Panc1 (cell line): ENCODE measurements at regions not wholly inside any gene's neighbourhood (a gene's known extent, or its start where the extent isn't known, plus 50 kb on each side); places are given as distances from the start of the nearest gene placed in this dataset.

Source experiments
- ATAC-seq: fragments of 200-7000 bp; cut with Tn5 transposase; 2 replicates; pipeline ENCODE4 v1.9.1; 2020; ENCODE audit warnings: mild to moderate bottlenecking, moderate library complexity
- BruUV-seq: library from RNA; stranded (reverse); fragments of 400-500 nt; replicated peaks from 2 replicates; lab custom pipeline; 2021; lab: Mats Ljungman, UMichigan
- CTCF ChIA-PET: fragments of 300-600 bp; sonication (Branson Sonifier 250); formaldehyde crosslinking; loops from one replicate; lab custom pipeline; 2022; ENCODE audit warnings: antibody characterized with exemption; lab: Charles Lee
- POLR2A ChIA-PET: fragments of 300-600 bp; sonication (Branson Sonifier 250); formaldehyde crosslinking; loops from one replicate; lab custom pipeline; 2022; ENCODE audit warnings: antibody characterized with exemption; lab: Charles Lee
- DNase-seq: peaks from one replicate; pipeline ENCODE4 v3.0.0-alpha.2; 2010; ENCODE audit warnings: low read depth, low spot score
- H3K27ac ChIP-seq: 2 replicates; pipeline ENCODE4 v1.5.1; 2011; ENCODE audit warnings: mild to moderate bottlenecking, low read length, inconsistent platforms
- H3K27me3 ChIP-seq: fragments of 200-500 bp; sonication (Bioruptor generic); 2 replicates; pipeline ENCODE4 v1.6.0; 2014; ENCODE audit warnings: low read length, inconsistent platforms; ENCODE audit not compliant: control insufficient read depth, insufficient read depth
- H3K36me3 ChIP-seq: fragments of 200-500 bp; sonication (Bioruptor generic); 2 replicates; pipeline ENCODE4 v1.5.1; 2014; ENCODE audit warnings: inconsistent platforms, mild to moderate bottlenecking, low read length, moderate library complexity; ENCODE audit not compliant: control insufficient read depth, insufficient read depth
- H3K4me1 ChIP-seq: 2 replicates; pipeline ENCODE4 v1.5.1; 2011; ENCODE audit warnings: inconsistent platforms, mild to moderate bottlenecking, low read length, moderate library complexity; ENCODE audit not compliant: control insufficient read depth, insufficient read depth
- H3K4me3 ChIP-seq, 2 experiments: 2 replicates each; pipeline ENCODE4 v1.5.1; 2011 to 2012; ENCODE audit warnings: low read depth in 2 of 2, low read length in 2 of 2, mild to moderate bottlenecking in 2 of 2, inconsistent platforms in 1 of 2, moderate library complexity in 1 of 2
- H3K9me3 ChIP-seq: fragments of 200-500 bp; sonication (Bioruptor generic); 2 replicates; pipeline ENCODE4 v1.5.1; 2014; ENCODE audit warnings: low read depth, mild to moderate bottlenecking, inconsistent platforms, low read length, moderate library complexity; ENCODE audit not compliant: control insufficient read depth, insufficient read depth
- CTCF ChIP-seq: fragments of 450-650 bp; IDR thresholded peaks from 2 replicates; pipeline ENCODE4 v1.5.1; 2017; ENCODE audit warnings: mild to moderate bottlenecking
- POLR2AphosphoS5 ChIP-seq: IDR thresholded peaks from 2 replicates; pipeline ENCODE4 v1.6.1; 2012; ENCODE audit warnings: mild to moderate bottlenecking, low read depth, low read length, moderate library complexity
- SIN3A ChIP-seq: IDR thresholded peaks from 2 replicates; pipeline ENCODE4 v1.6.1; 2012; ENCODE audit warnings: low read depth, mild to moderate bottlenecking, low read length, moderate library complexity, borderline replicate concordance; ENCODE audit not compliant: insufficient read depth
- TCF7L2 ChIP-seq: IDR thresholded peaks from 2 replicates; pipeline ENCODE4 v1.6.1; 2011; ENCODE audit warnings: mild to moderate bottlenecking, low read depth, low read length, inconsistent platforms
- in situ Hi-C: cut with HindIII; loops from 2 replicates; pipeline ENCODE4 v1.10.0; 2016; ENCODE audit warnings: low sequenced_read_pairs, low pct_unique_long_range_greater_than_20kb
- intact Hi-C: fragments of 100-400 bp; cut with micrococcal nuclease; formaldehyde crosslinking; loops from one replicate; pipeline ENCODE4 v1.10.0; 2022; ENCODE audit not compliant: unreplicated experiment
- TF ChIP-seq, protein P1 (sequence below), 2 experiments: IDR thresholded peaks; 2 replicates each; pipeline ENCODE4 v1.6.1; 2011 to 2012; ENCODE audit warnings: low read depth in 2 of 2, control low read depth in 1 of 2, low read length in 1 of 2, mild to moderate bottlenecking in 1 of 2, moderate library complexity in 1 of 2; ENCODE audit not compliant: insufficient read depth in 1 of 2

GRCh38 chr10:55822096-55822495, 539.0 kb downstream of the ZWINT start:
- no peaks in the 10 kb centered on the region; the same call in 1 of the 2 replicates for H3K9me3 ChIP-seq
- H3K4me1 ChIP-seq = no peaks in the 10 kb centered on the region
- H3K36me3 ChIP-seq = no peaks in the 10 kb centered on the region
- ATAC-seq (no peak), DNase-seq (no peak)
- no peaks in the 10 kb centered on the region for H3K27me3 ChIP-seq
- TF ChIP-seq CTCF = no peak
- TF ChIP-seq SIN3A = no peak
- TF ChIP-seq, protein P1, sequence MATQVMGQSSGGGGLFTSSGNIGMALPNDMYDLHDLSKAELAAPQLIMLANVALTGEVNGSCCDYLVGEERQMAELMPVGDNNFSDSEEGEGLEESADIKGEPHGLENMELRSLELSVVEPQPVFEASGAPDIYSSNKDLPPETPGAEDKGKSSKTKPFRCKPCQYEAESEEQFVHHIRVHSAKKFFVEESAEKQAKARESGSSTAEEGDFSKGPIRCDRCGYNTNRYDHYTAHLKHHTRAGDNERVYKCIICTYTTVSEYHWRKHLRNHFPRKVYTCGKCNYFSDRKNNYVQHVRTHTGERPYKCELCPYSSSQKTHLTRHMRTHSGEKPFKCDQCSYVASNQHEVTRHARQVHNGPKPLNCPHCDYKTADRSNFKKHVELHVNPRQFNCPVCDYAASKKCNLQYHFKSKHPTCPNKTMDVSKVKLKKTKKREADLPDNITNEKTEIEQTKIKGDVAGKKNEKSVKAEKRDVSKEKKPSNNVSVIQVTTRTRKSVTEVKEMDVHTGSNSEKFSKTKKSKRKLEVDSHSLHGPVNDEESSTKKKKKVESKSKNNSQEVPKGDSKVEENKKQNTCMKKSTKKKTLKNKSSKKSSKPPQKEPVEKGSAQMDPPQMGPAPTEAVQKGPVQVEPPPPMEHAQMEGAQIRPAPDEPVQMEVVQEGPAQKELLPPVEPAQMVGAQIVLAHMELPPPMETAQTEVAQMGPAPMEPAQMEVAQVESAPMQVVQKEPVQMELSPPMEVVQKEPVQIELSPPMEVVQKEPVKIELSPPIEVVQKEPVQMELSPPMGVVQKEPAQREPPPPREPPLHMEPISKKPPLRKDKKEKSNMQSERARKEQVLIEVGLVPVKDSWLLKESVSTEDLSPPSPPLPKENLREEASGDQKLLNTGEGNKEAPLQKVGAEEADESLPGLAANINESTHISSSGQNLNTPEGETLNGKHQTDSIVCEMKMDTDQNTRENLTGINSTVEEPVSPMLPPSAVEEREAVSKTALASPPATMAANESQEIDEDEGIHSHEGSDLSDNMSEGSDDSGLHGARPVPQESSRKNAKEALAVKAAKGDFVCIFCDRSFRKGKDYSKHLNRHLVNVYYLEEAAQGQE (IDR thresholded peaks at IDR 0.05; ENCODE audit: insufficient read depth in 1 of 2, low read depth in 2 of 2, low read length in 1 of 2) = no peak
- no peak for TF ChIP-seq POLR2AphosphoS5
- no peak for TF ChIP-seq TCF7L2
- no TSS peak for BruUV-seq
- no peak overlapping the region for H3K27ac ChIP-seq
- intact Hi-C loops = no loop called here
- no peak overlapping the region for H3K4me3 ChIP-seq
- POLR2A ChIA-PET = no interaction called here
- CTCF ChIA-PET = no interaction called here
- in situ Hi-C loops = no loop called here

GRCh38 chr10:55820478-55820877, 540.6 kb downstream of the ZWINT start:
- ATAC-seq (no peak), DNase-seq (no peak)
- no TSS peak for BruUV-seq
- in situ Hi-C loops = no loop called here
- Histone ChIP-seq H3K27ac (no peak overlapping the region), H3K27me3 (no peaks in the 10 kb centered on the region), H3K4me3 (no peak overlapping the region), H3K9me3 (no peaks in the 10 kb centered on the region; the same call in 1 of the 2 replicates), H3K36me3 (no peaks in the 10 kb centered on the region; the same call in 1 of the 2 replicates), H3K4me1 (no peaks in the 10 kb centered on the region)
- ChIA-PET POLR2A (no interaction called here), CTCF (no interaction called here)
- intact Hi-C loops = no loop called here
- TF ChIP-seq CTCF (no peak), POLR2AphosphoS5 (no peak), TCF7L2 (no peak), SIN3A (no peak)
- TF ChIP-seq, protein P1 (IDR thresholded peaks at IDR 0.05; ENCODE audit: insufficient read depth in 1 of 2, low read depth in 2 of 2, low read length in 1 of 2) = no peak
